Activated T-cell treated with anti-CD3 and anti-CD28 coated beads, Interleukin-2, amount 50 U/mL, for 72 hours (primary cell): ENCODE measurements at regions not wholly inside any gene's neighbourhood (a gene's known extent, or its start where the extent isn't known, plus 50 kb on each side); places are given as distances from the start of the nearest gene placed in this dataset.
"Not testable (repeated sequence)": the region's sequence is repeated elsewhere in the genome, so short reads cannot be mapped to it uniquely, and the experiment has no call there.

ENCODE experiments used
- ATAC-seq, 2 donors: fragments of 150-1000 bp; cut with Tn5 transposase; replicated peaks in 1 of 2; 2 replicates each; pipeline ENCODE4 v1.10.0; 2021; ENCODE audit warnings: moderate library complexity in 2 of 2, mild to moderate bottlenecking in 1 of 2
- DNase-seq, 2 donors: peaks; one replicate each; pipeline ENCODE4 v3.0.0; 2021 to 2022; ENCODE audit warnings: mixed read lengths in 1 of 2
- H3K27ac Mint-ChIP-seq: one replicate; pipeline ENCODE4 v1.8.0; 2022; ENCODE audit warnings: mild to moderate bottlenecking, moderate library complexity, mixed read lengths
- H3K27me3 Mint-ChIP-seq: one replicate; pipeline ENCODE4 v1.8.0; 2022; ENCODE audit warnings: low read depth, mixed read lengths
- H3K36me3 Mint-ChIP-seq, 2 donors: one replicate each; pipeline ENCODE4 v1.8.0; 2022; ENCODE audit warnings: mixed read lengths in 2 of 2, mild to moderate bottlenecking in 1 of 2; ENCODE audit not compliant: insufficient read depth in 2 of 2
- H3K4me1 Mint-ChIP-seq: one replicate; pipeline ENCODE4 v1.8.0; 2022; ENCODE audit warnings: low read depth, mixed read lengths
- H3K4me3 Mint-ChIP-seq, 2 donors: one replicate each; pipeline ENCODE4 v1.8.0; 2022; ENCODE audit warnings: mild to moderate bottlenecking in 2 of 2, mixed read lengths in 2 of 2, moderate library complexity in 2 of 2
- H3K9me3 Mint-ChIP-seq, 2 donors: one replicate each; pipeline ENCODE4 v1.8.0; 2022; ENCODE audit warnings: mixed read lengths in 2 of 2

GRCh38 chr5:82872321-82873288 is 204.6 kb downstream of the TMEM167A start:
- not testable (repeated sequence) for H3K27me3 Mint-ChIP-seq, H3K9me3 Mint-ChIP-seq, H3K36me3 Mint-ChIP-seq, ATAC-seq, H3K4me3 Mint-ChIP-seq, H3K4me1 Mint-ChIP-seq, DNase-seq
- peak overlapping the region; percentile 68 for H3K27ac Mint-ChIP-seq

- Mint-ChIP-seq H3K4me1 (no peaks in the 10 kb centered on the region), H3K36me3 (no peaks in the 10 kb centered on the region)
These were observed 211.6 kb downstream of the TMEM167A start for GRCh38 chr5:82865625-82866024.

GRCh38 chr5:82863266-82863665 is 213.9 kb downstream of the TMEM167A start:
- no peaks in the 10 kb centered on the region for H3K36me3 Mint-ChIP-seq
- no peak overlapping the region for H3K27ac Mint-ChIP-seq
- no peaks in the 10 kb centered on the region for H3K4me1 Mint-ChIP-seq

More at GRCh38 chr5:82865625-82866024, 211.6 kb downstream of the TMEM167A start:
- no peak overlapping the region for H3K4me3 Mint-ChIP-seq
- no peaks in the 10 kb centered on the region for H3K27me3 Mint-ChIP-seq
- no peak for ATAC-seq
- H3K9me3 Mint-ChIP-seq: no peaks in the 10 kb centered on the region
- DNase-seq: no peak
- no peak overlapping the region for H3K27ac Mint-ChIP-seq

GRCh38 chr5:82862711-82863110 is 214.5 kb downstream of the TMEM167A start:
- no peak for DNase-seq
- H3K36me3 Mint-ChIP-seq: no peaks in the 10 kb centered on the region
- no peak overlapping the region for H3K4me3 Mint-ChIP-seq
- H3K27ac Mint-ChIP-seq: no peak overlapping the region
- no peaks in the 10 kb centered on the region for H3K27me3 Mint-ChIP-seq
- no peaks in the 10 kb centered on the region for H3K4me1 Mint-ChIP-seq
- ATAC-seq: no peak
- no peaks in the 10 kb centered on the region for H3K9me3 Mint-ChIP-seq

More at GRCh38 chr5:82863266-82863665, 213.9 kb downstream of the TMEM167A start:
- DNase-seq (no peak), ATAC-seq (no peak)
- Mint-ChIP-seq H3K27me3 (no peaks in the 10 kb centered on the region), H3K4me3 (no peak overlapping the region), H3K9me3 (no peaks in the 10 kb centered on the region)

DNA sequence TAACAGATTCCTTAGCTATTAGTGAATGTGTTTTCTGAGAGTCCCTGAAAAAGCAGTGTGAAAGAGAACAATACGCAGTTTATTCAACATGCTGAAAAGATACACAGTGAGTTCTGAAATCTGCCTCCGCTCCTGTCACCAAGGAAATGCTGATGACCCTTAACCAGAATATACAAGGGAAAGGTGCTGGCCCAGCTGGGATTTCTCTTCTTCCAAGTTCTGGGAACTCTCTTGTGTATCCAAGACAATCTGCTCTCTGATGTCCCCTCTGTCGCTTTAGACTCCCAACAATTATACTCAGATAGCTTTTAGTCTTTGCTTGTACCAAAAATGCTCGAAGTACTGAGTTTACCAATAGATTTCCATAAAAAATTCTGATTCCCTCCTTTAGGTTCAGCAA is 214.9 kb downstream of the TMEM167A start:
- H3K36me3 Mint-ChIP-seq: no peaks in the 10 kb centered on the region
- no peaks in the 10 kb centered on the region for H3K9me3 Mint-ChIP-seq
- DNase-seq: no peak
- no peak overlapping the region for H3K27ac Mint-ChIP-seq
- ATAC-seq: no peak
- H3K4me3 Mint-ChIP-seq: no peak overlapping the region
- H3K27me3 Mint-ChIP-seq: no peaks in the 10 kb centered on the region
- H3K4me1 Mint-ChIP-seq: no peaks in the 10 kb centered on the region

GRCh38 chr5:82861701-82862100 is 215.5 kb downstream of the TMEM167A start:
- no peak for DNase-seq
- H3K4me1 Mint-ChIP-seq: no peaks in the 10 kb centered on the region
- no peak overlapping the region for H3K4me3 Mint-ChIP-seq
- no peak overlapping the region for H3K27ac Mint-ChIP-seq
- no peaks in the 10 kb centered on the region for H3K36me3 Mint-ChIP-seq
- no peaks in the 10 kb centered on the region for H3K27me3 Mint-ChIP-seq
- ATAC-seq: no peak
- H3K9me3 Mint-ChIP-seq: no peaks in the 10 kb centered on the region

- no peak overlapping the region for H3K27ac Mint-ChIP-seq
- H3K9me3 Mint-ChIP-seq: no peaks in the 10 kb centered on the region
- H3K4me1 Mint-ChIP-seq: no peaks in the 10 kb centered on the region
- no peaks in the 10 kb centered on the region for H3K36me3 Mint-ChIP-seq
- DNase-seq: no peak
- no peaks in the 10 kb centered on the region for H3K27me3 Mint-ChIP-seq
- no peak overlapping the region for H3K4me3 Mint-ChIP-seq
- ATAC-seq: no peak
These were observed 217.6 kb downstream of the TMEM167A start for GRCh38 chr5:82859451-82860140.

- H3K27me3 Mint-ChIP-seq: no peaks in the 10 kb centered on the region
- no peaks in the 10 kb centered on the region for H3K4me1 Mint-ChIP-seq
- no peak for ATAC-seq
- no peak overlapping the region for H3K27ac Mint-ChIP-seq
- no peak overlapping the region for H3K4me3 Mint-ChIP-seq
- no peak for DNase-seq
- H3K36me3 Mint-ChIP-seq: no peaks in the 10 kb centered on the region
- H3K9me3 Mint-ChIP-seq: no peaks in the 10 kb centered on the region
These were observed 218.8 kb downstream of the TMEM167A start for GRCh38 chr5:82858151-82859025.

- DNase-seq (no peak), ATAC-seq (no peak)
- H3K36me3 Mint-ChIP-seq: no peaks in the 10 kb centered on the region
- no peaks in the 10 kb centered on the region for H3K4me1 Mint-ChIP-seq
- H3K27ac Mint-ChIP-seq: no peak overlapping the region
- H3K4me3 Mint-ChIP-seq: no peak overlapping the region
- H3K27me3 Mint-ChIP-seq: no peaks in the 10 kb centered on the region
- H3K9me3 Mint-ChIP-seq: no peaks in the 10 kb centered on the region
These were observed 221.2 kb downstream of the TMEM167A start for GRCh38 chr5:82855893-82856550.

- Mint-ChIP-seq H3K9me3 (no peaks in the 10 kb centered on the region), H3K27ac (no peak overlapping the region), H3K36me3 (no peaks in the 10 kb centered on the region), H3K4me1 (no peaks in the 10 kb centered on the region), H3K27me3 (no peaks in the 10 kb centered on the region), H3K4me3 (no peak overlapping the region)
- ATAC-seq: no peak
- no peak for DNase-seq
These were observed 222.2 kb downstream of the TMEM167A start for GRCh38 chr5:82854956-82855355.

DNA sequence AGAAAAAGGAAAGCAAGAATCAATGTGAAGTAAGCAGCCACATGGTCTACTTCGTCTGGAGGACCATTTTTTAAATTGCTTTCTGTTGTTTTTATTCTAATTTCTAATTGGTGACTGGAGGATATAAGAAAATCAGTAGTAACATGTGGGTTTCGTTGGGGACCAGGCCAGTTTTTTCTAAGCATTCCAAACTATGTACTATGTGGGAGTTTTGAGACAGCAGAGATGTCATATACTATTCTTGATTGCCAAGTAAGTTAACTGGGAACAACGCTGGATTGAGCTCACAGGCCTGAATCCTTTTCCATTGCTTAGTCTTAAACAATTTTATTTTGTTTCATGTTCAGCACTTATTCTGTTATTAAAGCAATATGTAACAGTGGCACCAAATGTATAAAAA is 225.7 kb downstream of the TMEM167A start:
- H3K27ac Mint-ChIP-seq: no peak overlapping the region
- no peak overlapping the region for H3K4me3 Mint-ChIP-seq
- no peaks in the 10 kb centered on the region for H3K4me1 Mint-ChIP-seq
- no peaks in the 10 kb centered on the region for H3K9me3 Mint-ChIP-seq
- no peaks in the 10 kb centered on the region for H3K36me3 Mint-ChIP-seq
- DNase-seq (no peak), ATAC-seq (no peak)
- no peaks in the 10 kb centered on the region for H3K27me3 Mint-ChIP-seq

DNA sequence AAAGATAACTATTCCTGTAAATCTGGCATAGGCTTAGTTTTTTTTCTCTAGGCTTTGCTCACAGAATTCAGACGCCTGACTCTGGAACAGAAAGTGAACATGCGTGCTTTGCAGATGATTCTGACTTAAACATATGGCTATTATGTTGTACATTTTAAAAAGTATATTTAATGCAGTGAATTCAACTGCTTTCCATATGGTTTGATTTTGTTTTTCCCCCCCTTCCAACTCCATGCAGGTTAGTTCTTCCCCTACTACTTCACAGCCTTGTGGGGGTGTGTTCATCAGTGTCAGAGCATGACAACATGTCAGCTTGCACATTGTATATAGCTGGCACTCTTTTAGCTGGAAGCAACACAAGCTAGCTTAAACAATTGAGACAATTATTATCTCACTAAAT is 226.8 kb downstream of the TMEM167A start:
- no peaks in the 10 kb centered on the region for H3K36me3 Mint-ChIP-seq
- no peaks in the 10 kb centered on the region for H3K9me3 Mint-ChIP-seq
- no peak overlapping the region for H3K4me3 Mint-ChIP-seq
- H3K4me1 Mint-ChIP-seq: no peaks in the 10 kb centered on the region
- no peaks in the 10 kb centered on the region for H3K27me3 Mint-ChIP-seq
- ATAC-seq (no peak), DNase-seq (no peak)
- no peak overlapping the region for H3K27ac Mint-ChIP-seq
